OCI-LY1 (cell line): ENCODE measurements at regions not wholly inside any gene's neighbourhood (a gene's known extent, or its start where the extent isn't known, plus 50 kb on each side); places are given as distances from the start of the nearest gene placed in this dataset.

Experiments used
- EZH2 ChIP-seq: fragments of 200-600 bp; sonication (generic), shearing (Covaris generic); IDR thresholded peaks from 2 replicates; pipeline ENCODE4 v1.8.0; 2017; ENCODE audit warnings: borderline replicate concordance, mixed run types, mild to moderate bottlenecking, antibody characterized with exemption, low read length, moderate library complexity, mixed read lengths
- TF ChIP-seq, protein P1 (sequence below): fragments of 200-600 bp; sonication (generic), shearing (Covaris generic); IDR thresholded peaks from 2 replicates; pipeline ENCODE4 v1.5.1; 2017; ENCODE audit warnings: mild to moderate bottlenecking, antibody characterized with exemption, low read length, moderate library complexity, mixed read lengths

DNA sequence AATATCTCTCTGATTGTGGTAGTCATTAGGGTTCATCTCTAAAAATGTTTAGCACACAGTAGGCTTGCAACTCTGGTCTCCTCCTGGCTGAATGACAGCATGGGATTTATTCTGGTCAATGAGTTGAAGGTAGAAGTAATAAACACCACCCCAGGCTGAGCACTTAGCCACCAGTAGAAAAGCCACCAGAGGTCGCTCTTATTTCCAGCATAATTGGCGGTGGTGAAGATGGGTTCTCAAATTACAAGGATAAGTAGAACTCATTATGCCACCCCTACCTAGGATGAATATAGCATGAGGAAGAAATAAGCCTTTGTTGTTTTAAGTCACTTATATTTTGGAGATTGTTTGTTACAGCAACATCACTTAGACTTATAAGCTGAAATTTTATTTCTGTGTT, 302.7 kb downstream of the GPM6A start:
- TF ChIP-seq, protein P1, sequence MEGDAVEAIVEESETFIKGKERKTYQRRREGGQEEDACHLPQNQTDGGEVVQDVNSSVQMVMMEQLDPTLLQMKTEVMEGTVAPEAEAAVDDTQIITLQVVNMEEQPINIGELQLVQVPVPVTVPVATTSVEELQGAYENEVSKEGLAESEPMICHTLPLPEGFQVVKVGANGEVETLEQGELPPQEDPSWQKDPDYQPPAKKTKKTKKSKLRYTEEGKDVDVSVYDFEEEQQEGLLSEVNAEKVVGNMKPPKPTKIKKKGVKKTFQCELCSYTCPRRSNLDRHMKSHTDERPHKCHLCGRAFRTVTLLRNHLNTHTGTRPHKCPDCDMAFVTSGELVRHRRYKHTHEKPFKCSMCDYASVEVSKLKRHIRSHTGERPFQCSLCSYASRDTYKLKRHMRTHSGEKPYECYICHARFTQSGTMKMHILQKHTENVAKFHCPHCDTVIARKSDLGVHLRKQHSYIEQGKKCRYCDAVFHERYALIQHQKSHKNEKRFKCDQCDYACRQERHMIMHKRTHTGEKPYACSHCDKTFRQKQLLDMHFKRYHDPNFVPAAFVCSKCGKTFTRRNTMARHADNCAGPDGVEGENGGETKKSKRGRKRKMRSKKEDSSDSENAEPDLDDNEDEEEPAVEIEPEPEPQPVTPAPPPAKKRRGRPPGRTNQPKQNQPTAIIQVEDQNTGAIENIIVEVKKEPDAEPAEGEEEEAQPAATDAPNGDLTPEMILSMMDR, result peak; percentile 73
- TF ChIP-seq EZH2, result no peak
